Activated CD4-positive, alpha-beta T cell treated with anti-CD3 and anti-CD28 coated beads, Interleukin-2, amount 10 ng/mL, durations not matched to agents 24 days and 14 days (primary cell): ENCODE measurements at regions not wholly inside any gene's neighbourhood (a gene's known extent, or its start where the extent isn't known, plus 50 kb on each side); places are given as distances from the start of the nearest gene placed in this dataset.

Experiments used
- DNase-seq: peaks from one replicate; pipeline ENCODE4 v3.0.0; 2022
- H3K27ac Mint-ChIP-seq: one replicate; pipeline ENCODE4 v1.8.0; 2022; ENCODE audit warnings: mild to moderate bottlenecking, mixed read lengths
- H3K27me3 Mint-ChIP-seq: one replicate; pipeline ENCODE4 v1.8.0; 2022; ENCODE audit warnings: mixed read lengths
- H3K36me3 Mint-ChIP-seq: one replicate; pipeline ENCODE4 v1.8.0; 2022; ENCODE audit warnings: low read depth, mild to moderate bottlenecking, mixed read lengths
- H3K4me1 Mint-ChIP-seq: one replicate; pipeline ENCODE4 v1.8.0; 2021; ENCODE audit warnings: mixed read lengths
- H3K4me3 Mint-ChIP-seq: one replicate; pipeline ENCODE4 v1.8.0; 2022; ENCODE audit warnings: mild to moderate bottlenecking, moderate library complexity, mixed read lengths
- H3K9me3 Mint-ChIP-seq: one replicate; pipeline ENCODE4 v1.8.0; 2021; ENCODE audit warnings: mixed read lengths
- intact Hi-C: fragments of 100-400 bp; cut with micrococcal nuclease; formaldehyde crosslinking; loops from one replicate; pipeline ENCODE4 v1.15.1; 2023

DNA sequence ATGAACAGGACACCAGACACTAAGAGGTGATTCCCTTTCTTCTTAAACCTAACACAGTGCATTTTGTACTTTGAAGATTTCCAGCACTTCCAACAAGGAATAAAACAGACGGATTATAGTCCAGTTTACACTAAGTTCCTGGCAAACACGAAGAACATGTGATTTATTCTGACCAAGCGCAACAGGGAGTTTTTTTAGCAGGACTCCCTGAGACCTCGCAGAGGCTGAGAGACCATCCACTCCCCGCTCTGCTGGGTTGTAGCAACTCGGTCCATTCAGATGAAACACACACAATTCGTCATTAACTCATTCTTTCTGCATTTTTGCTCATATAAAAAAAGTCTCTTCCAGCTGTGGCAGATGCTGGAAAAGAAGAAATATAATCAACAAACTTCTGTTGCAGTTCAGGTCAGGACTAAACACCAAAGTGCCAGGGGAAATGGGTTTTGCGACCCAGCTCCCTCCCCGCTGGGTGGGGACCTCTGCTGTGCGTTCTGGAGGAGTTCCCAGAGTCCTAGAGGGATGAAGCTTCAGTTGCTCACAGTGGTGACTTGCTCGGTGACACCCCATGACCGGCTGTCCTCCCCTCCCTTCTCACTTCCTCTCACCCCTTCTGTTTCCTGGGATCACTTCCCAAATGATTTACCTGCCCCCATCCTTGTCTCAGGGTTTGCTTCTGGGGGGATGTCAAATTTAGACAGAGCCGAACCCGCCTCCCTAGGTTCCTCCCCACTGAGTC lies 52.5 kb downstream of the KCNF1 start:
- H3K27me3 Mint-ChIP-seq = peaks cover 4% of the 10 kb centered on the region
- intact Hi-C loops = no loop called here

DNA sequence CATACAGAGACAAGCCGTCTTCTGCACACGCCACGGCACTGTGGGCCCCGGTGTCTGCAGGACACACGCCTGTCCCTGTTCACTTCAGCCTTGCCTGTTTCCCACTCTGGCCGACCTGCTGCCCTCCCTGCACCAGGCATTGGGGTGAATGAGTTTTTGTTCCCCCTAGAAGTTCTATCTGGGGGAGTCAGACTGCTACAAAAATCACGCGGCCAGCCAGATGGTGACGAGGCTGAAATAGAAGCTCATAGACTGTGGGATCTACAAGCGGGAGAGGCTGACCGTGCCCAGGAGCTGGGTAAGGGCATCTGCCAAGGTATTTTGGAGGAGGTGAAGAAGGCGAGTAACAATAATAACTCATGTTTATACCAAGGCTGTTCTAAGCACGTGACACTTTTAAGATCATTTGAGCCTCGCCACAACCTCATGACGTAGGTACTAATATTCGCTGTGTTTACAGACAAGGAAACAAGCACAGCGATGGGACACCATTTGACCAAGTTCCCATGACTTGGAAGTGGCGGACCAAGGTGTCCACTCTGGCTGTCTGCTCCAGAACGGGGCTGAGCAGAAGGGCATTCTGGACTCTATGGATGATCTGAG lies 53.6 kb downstream of the KCNF1 start:
- Mint-ChIP-seq H3K4me1 (no peaks in the 10 kb centered on the region), H3K36me3 (no peaks in the 10 kb centered on the region), H3K27ac (no peak overlapping the region), H3K4me3 (no peak overlapping the region), H3K27me3 (peaks cover 7% of the 10 kb centered on the region), H3K9me3 (no peaks in the 10 kb centered on the region)
- intact Hi-C loops = no loop called here
- DNase-seq = no peak

More for the DNA sequence above, 52.5 kb downstream of the KCNF1 start:
- H3K27ac Mint-ChIP-seq = no peak overlapping the region
- no peak for DNase-seq
- H3K36me3 Mint-ChIP-seq = no peaks in the 10 kb centered on the region
- no peaks in the 10 kb centered on the region for H3K9me3 Mint-ChIP-seq
- H3K4me1 Mint-ChIP-seq = no peaks in the 10 kb centered on the region
- H3K4me3 Mint-ChIP-seq = no peak overlapping the region

DNA sequence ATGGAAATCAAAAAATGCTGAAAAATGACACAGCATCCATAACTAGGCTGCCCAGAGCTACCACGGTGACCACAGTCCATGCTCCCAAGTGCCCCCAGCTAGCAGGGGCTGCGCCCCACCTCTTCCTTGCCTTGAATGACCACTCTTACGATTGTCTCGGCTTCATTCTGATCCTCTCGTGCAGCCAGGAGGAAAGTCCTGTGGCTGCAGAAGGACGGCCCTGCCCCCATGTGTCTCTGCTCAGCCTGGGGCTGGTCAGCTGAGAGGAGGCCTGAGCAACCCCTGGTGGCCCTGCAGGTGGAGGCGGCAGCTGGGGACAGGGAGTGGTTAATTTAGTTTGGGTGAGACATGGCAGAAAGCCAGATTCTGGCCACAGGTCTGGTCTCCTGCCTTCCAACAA lies 54.3 kb downstream of the KCNF1 start:
- H3K36me3 Mint-ChIP-seq = no peaks in the 10 kb centered on the region
- no peak overlapping the region for H3K4me3 Mint-ChIP-seq
- H3K27ac Mint-ChIP-seq = no peak overlapping the region
- intact Hi-C loops = no loop called here
- H3K27me3 Mint-ChIP-seq = peaks cover 7% of the 10 kb centered on the region
- H3K4me1 Mint-ChIP-seq = no peaks in the 10 kb centered on the region
- no peaks in the 10 kb centered on the region for H3K9me3 Mint-ChIP-seq
- no peak for DNase-seq

DNA sequence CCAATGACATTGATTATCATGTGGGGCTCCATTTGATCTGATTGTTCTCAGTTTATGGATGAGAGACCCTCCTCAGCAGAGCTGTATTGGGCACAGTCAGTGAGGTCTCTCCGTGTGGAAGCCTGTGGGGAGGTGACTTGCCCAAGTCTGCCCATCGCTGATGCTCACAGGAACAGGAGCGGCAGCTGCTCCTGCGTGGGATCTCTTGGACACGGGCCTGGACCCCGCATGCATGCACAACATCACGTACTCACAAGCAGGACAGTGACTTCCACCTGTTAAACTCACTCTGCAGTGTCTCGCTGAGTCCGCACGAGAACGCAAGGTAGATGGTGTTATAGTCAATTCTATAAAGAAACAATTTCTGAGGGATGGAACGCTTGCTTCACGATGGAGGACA lies 55.0 kb downstream of the KCNF1 start:
- Mint-ChIP-seq H3K4me3 (no peak overlapping the region), H3K4me1 (no peaks in the 10 kb centered on the region), H3K9me3 (no peaks in the 10 kb centered on the region), H3K27me3 (peaks cover 7% of the 10 kb centered on the region), H3K27ac (no peak overlapping the region), H3K36me3 (no peaks in the 10 kb centered on the region)
- no peak for DNase-seq
- intact Hi-C loops = no loop called here

DNA sequence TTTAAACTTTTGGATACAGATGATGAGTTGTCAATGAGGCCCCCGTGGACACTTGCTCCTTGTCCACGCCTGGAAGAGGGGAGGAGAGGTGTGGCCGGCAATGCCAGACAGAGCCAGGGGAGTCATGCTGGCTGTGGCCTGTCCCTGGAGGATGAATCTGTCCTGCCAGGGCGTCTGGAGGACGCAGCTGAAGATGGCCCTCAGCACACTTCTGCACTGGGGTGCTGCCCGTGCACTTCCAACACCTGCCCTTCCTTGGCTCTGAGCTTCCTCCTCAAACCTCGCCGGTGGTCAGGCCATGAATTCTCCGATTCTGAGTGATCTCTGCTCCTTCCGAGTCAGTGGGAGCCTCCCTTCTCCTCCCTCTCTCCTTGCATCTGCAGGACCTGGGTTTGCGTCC lies 56.4 kb downstream of the KCNF1 start:
- Mint-ChIP-seq H3K4me3 (no peak overlapping the region), H3K4me1 (no peaks in the 10 kb centered on the region), H3K27me3 (peaks cover 9% of the 10 kb centered on the region), H3K36me3 (no peaks in the 10 kb centered on the region), H3K27ac (no peak overlapping the region), H3K9me3 (no peaks in the 10 kb centered on the region)
- no peak for DNase-seq
- intact Hi-C loops = no loop called here

DNA sequence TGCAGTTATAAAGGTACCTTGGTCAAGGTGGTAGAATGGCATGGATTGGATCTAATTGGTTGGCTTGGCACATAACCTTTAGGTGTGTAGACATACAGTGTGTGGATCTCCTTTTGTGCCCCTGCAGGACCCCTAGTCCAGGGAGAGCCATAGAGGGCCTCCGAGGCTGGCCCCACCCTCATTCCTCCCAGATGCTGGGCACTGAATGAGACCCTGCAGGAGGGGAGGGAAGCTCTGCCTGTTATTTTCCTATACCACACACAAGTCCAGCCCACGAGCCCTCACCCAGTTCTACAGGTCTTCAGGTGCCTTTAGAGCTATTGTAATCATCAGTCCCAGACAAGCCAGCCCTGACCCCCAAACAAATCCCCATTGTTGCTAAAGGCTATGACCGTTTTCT lies 58.9 kb downstream of the KCNF1 start:
- Mint-ChIP-seq H3K4me1 (no peaks in the 10 kb centered on the region), H3K36me3 (no peaks in the 10 kb centered on the region), H3K4me3 (no peak overlapping the region), H3K27ac (no peak overlapping the region), H3K9me3 (no peaks in the 10 kb centered on the region), H3K27me3 (peaks cover 14% of the 10 kb centered on the region)
- intact Hi-C loops = no loop called here
- DNase-seq = no peak

DNA sequence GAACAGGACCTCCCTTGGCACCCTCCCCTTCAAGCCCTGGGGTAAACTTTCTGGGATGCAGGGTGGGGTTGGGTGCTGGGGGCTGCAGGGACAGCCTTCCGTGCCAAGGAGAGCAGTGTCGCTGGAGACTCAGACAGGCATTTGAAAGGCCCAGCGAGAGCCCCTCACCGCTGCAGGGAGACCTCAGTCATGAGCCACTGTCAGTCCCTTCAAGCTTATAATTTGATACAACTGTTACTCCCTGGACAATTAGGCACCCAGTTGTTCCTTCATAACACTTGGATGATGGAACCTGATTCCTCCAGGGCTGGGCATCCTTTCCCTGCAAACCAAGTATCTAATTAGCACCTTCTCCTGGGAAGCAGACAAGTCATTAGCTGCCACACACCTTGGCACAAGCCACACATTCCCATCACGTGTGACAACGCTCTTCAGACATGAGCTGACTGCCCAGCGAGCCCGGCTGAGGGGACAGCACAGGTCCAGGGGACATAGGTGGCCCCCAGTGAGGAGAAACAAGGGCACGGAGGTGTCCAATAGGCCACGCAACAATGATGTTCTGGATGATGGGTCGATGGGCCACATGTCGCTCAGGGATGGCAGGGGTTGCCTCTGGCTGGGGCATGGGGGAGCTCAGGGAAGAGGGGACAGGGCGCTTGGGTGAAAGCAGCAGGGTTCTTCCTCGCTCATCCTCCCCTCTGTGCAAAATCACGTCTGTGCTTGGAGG lies 59.6 kb downstream of the KCNF1 start:
- Mint-ChIP-seq H3K36me3 (no peaks in the 10 kb centered on the region), H3K27me3 (peaks cover 16% of the 10 kb centered on the region), H3K4me3 (no peak overlapping the region), H3K27ac (no peak overlapping the region), H3K4me1 (no peaks in the 10 kb centered on the region), H3K9me3 (no peaks in the 10 kb centered on the region)
- intact Hi-C loops = no loop called here
- no peak for DNase-seq

DNA sequence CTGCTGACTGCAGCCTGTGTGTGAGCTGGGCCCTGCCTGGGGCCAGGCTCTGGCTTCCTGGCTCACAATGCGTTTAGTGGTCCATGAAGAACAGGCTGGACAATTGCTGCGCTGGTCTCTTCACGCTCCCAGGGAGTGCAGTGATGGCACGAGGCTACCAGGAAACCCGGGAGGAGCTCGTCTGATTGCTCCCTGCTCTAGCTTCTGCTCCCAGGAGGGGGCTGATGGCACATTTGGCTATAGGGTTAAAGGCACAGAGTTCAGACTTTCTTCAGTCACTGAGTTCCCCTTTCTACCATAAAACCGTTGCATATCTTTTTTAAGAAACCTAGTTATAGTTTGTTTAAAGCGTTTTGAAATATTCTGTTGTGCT lies 60.1 kb downstream of the KCNF1 start:
- no peaks in the 10 kb centered on the region for H3K36me3 Mint-ChIP-seq
- no peak for DNase-seq
- H3K4me1 Mint-ChIP-seq = no peaks in the 10 kb centered on the region
- no peak overlapping the region for H3K4me3 Mint-ChIP-seq
- H3K27me3 Mint-ChIP-seq = peaks cover 16% of the 10 kb centered on the region
- no peak overlapping the region for H3K27ac Mint-ChIP-seq
- H3K9me3 Mint-ChIP-seq = no peaks in the 10 kb centered on the region
- intact Hi-C loops = no loop called here

DNA sequence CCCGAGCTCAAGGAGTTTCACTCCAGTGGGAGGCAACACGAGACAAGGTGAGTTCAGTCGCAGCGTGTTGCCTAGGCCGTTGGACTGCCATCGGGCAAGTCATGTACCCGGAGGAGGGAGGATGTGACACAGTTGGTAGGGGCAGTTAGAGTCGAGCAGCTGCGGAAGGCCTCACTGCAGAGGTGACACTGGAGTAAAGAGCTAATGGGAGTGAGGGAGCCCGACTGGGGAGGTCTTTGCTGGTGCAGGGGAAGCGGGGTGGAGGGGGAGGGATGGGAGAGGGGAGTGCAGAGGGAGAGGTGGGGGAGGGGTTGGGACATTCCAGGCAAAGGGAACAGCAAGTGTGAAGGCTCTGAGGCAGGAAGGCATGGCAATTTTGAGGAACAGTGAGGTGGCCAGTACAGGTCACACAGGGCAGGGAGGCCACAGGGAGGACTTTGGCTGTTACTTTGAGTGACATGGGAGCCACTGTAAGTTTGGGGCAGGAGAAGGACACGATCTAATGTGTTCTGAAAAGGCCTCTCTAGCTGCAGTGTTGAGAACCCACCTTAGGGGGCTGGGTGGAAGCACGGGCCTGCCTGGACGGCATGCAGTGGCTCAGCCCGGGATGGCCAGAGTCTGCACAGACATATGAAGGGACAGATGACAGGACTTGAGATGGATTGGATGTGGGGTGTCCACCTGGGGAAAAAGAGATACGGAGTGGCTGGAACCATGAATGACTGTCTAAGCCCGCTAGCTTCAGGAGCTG lies 61.1 kb downstream of the KCNF1 start:
- no peak for DNase-seq
- Mint-ChIP-seq H3K9me3 (no peaks in the 10 kb centered on the region), H3K4me1 (no peaks in the 10 kb centered on the region), H3K4me3 (no peak overlapping the region), H3K36me3 (no peaks in the 10 kb centered on the region), H3K27ac (no peak overlapping the region), H3K27me3 (peaks cover 20% of the 10 kb centered on the region)
- intact Hi-C loops = no loop called here

DNA sequence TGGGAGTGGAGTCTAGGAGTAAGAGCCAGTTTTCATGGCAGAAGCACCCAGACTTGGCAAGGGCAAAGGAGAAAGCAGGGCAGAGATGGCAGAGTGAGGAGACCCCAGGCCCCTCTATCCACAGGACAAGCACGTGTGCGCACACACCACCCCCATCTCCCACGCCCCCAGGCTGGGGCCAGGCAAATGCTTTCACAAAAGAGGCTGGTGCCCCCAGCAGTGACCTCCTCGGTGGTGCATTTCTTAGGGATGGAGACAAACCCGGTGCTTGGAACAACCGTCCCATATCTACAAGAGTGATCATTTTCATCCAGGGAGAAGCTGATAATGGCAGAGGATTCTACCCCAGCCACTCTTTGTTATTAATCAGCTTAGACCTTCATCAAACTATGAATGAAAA lies 62.0 kb downstream of the KCNF1 start:
- intact Hi-C loops = no loop called here
- Mint-ChIP-seq H3K36me3 (no peaks in the 10 kb centered on the region), H3K4me1 (no peaks in the 10 kb centered on the region), H3K4me3 (no peak overlapping the region), H3K27me3 (peaks cover 20% of the 10 kb centered on the region), H3K9me3 (no peaks in the 10 kb centered on the region), H3K27ac (no peak overlapping the region)
- no peak for DNase-seq

DNA sequence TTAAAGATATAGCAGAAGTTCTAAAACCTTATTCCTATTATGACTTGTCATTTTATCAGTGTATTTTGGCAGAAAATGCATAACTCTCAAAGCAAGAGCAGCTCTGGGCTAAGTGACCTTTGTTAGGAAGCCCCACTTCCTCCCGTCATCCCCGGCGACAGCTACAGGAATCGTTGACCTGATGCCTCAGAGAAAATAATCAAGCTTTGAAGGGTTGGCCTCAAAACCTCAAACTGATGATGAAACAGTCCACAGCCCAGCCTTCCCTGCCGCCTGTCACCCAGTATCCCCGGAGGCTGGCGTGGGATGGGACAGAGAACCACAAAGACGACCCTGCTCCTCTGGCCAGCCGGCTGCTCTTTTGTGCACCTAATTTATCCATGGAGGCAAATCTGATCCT lies 65.3 kb downstream of the KCNF1 start:
- H3K27ac Mint-ChIP-seq = no peak overlapping the region

DNA sequence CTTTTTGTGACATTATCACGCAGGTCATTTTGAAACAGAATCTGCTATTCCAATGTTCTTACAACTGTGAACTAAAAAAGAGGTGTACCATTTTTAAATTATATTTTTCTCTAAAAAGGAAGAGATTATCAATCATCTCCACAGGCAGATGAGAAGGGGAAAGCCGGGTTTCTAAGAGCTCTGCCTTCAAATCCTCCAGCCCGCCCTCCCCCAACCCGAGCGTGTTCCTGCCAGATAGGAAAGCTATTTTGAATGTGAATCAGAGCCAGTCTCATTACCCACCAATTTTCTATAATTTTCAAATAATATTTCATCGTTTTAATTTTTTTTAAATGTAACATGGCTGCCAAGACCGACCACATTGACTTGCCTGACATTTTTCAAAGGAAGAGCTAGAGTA lies 65.9 kb downstream of the KCNF1 start:
- no peak for DNase-seq
- H3K27me3 Mint-ChIP-seq = peaks cover 16% of the 10 kb centered on the region
- no peak overlapping the region for H3K27ac Mint-ChIP-seq
- H3K4me3 Mint-ChIP-seq = no peak overlapping the region
- H3K9me3 Mint-ChIP-seq = no peaks in the 10 kb centered on the region
- intact Hi-C loops = no loop called here
- no peaks in the 10 kb centered on the region for H3K36me3 Mint-ChIP-seq
- H3K4me1 Mint-ChIP-seq = no peaks in the 10 kb centered on the region

More for the DNA sequence above, 65.3 kb downstream of the KCNF1 start:
- H3K4me3 Mint-ChIP-seq = no peak overlapping the region
- peaks cover 17% of the 10 kb centered on the region for H3K27me3 Mint-ChIP-seq
- H3K4me1 Mint-ChIP-seq = no peaks in the 10 kb centered on the region
- no peaks in the 10 kb centered on the region for H3K9me3 Mint-ChIP-seq
- no peak for DNase-seq
- intact Hi-C loops = no loop called here
- no peaks in the 10 kb centered on the region for H3K36me3 Mint-ChIP-seq

DNA sequence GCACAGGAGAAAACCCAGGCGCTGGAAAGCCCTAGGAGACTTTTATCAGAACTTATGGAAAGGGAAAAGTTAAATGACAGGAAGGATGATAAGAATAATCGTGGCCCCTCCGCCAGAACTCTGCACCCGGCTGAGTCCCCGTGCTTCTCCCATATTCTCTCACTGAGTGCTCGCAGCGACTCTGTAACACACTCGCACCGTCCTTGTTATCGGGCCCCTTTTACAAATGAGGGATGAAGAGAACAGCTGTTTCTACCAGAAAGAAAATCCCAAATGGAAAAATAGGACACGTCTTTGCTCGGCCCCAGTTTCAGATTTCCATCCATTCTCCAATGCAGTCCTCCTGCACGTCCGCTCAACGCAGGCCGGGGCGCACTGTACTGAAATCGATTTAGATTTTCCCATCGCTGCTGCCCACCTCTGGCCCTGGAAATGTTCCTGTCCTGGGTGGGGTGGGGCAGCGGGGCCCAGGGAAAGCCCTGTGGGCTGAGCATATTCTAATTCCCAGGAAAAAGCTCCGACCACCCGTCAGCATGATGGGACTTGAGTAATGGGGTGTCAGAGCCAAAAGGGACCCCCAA lies 66.4 kb downstream of the KCNF1 start:
- Mint-ChIP-seq H3K27ac (no peak overlapping the region), H3K9me3 (no peaks in the 10 kb centered on the region), H3K4me1 (no peaks in the 10 kb centered on the region), H3K4me3 (no peak overlapping the region), H3K27me3 (peaks cover 15% of the 10 kb centered on the region), H3K36me3 (no peaks in the 10 kb centered on the region)
- intact Hi-C loops = no loop called here
- no peak for DNase-seq

DNA sequence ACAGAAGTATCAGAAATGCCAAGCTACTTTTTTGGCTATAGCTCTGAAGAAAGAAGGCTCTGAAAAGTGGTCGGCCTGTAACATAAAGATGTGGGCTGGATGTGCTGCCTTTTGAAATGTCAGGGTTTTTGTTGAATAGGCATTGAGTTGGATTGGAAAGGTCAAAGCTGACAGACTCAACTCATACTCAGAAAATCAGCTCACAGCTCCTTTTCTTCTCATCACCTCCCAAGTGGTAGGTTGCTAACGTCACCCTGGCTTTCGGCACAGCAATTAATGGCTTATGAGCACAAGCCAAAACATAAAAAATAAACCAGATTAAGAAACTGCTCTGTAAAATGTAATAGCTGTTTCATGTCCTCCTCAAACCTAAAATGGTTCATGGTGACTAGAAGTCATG lies 68.3 kb downstream of the KCNF1 start:
- Mint-ChIP-seq H3K9me3 (no peaks in the 10 kb centered on the region), H3K4me3 (no peak overlapping the region), H3K27ac (no peak overlapping the region), H3K4me1 (no peaks in the 10 kb centered on the region), H3K36me3 (no peaks in the 10 kb centered on the region), H3K27me3 (peaks cover 8% of the 10 kb centered on the region)
- intact Hi-C loops = no loop called here
- no peak for DNase-seq
